Esophagus squamous epithelium (tissue), 5 donors: ENCODE measurements at regions not wholly inside any gene's neighbourhood (a gene's known extent, or its start where the extent isn't known, plus 50 kb on each side); places are given as distances from the start of the nearest gene placed in this dataset.
"Not testable (repeated sequence)": the region's sequence is repeated elsewhere in the genome, so short reads cannot be mapped to it uniquely, and the experiment has no call there.

Experiments used
- DNase-seq: peaks from one replicate; lab custom pipeline; 2025; lab: John Stamatoyannopoulos, UW
- H3K27ac ChIP-seq, 4 donors: fragments of 200-600 bp; sonication (generic); one replicate each; pipeline ENCODE4 v1.5.1; 2016 to 2019; ENCODE audit warnings: mild to moderate bottlenecking in 1 of 4
- H3K27me3 ChIP-seq, 4 donors: fragments of 200-600 bp; sonication (generic); 1 replicate in 3 of 4; 2 replicates in 1 of 4; pipeline versions ENCODE4 v1.5.1 to v1.6.0; 2017 to 2021; ENCODE audit warnings: antibody characterized with exemption in 1 of 4
- H3K36me3 ChIP-seq, 3 donors: fragments of 200-600 bp; sonication (generic); one replicate each; pipeline ENCODE4 v1.5.1; 2016 to 2019
- H3K4me1 ChIP-seq, 3 donors: fragments of 200-600 bp; sonication (generic); one replicate each; pipeline ENCODE4 v1.5.1; 2017 to 2019
- H3K4me3 ChIP-seq, 4 donors: fragments of 200-600 bp; sonication (generic); 1 replicate in 3 of 4; 2 replicates in 1 of 4; pipeline ENCODE4 v1.5.1; 2016 to 2019; ENCODE audit warnings: mild to moderate bottlenecking in 2 of 4, moderate library complexity in 1 of 4
- H3K9me3 ChIP-seq, 3 donors: fragments of 200-600 bp; sonication (generic); one replicate each; pipeline ENCODE4 v1.5.1; 2016 to 2019
- CTCF ChIP-seq, 6 experiments: fragments of 450-650 bp in 4 of 6; fragments of 200-600 bp in 2 of 6; sonication (generic) in 2 of 6; IDR thresholded peaks; one replicate each; pipeline ENCODE4 v1.5.1; 2016 to 2019; ENCODE audit warnings: antibody characterized with exemption in 6 of 6, mild to moderate bottlenecking in 4 of 6, moderate library complexity in 4 of 6
- POLR2A ChIP-seq, 4 donors: fragments of 450-650 bp; IDR thresholded peaks; one replicate each; pipeline ENCODE4 v1.6.1; 2017; ENCODE audit warnings: antibody characterized with exemption in 4 of 4, mild to moderate bottlenecking in 4 of 4, moderate library complexity in 3 of 4
- WGBS, 2 donors: methylation state at CpG; one replicate each; pipeline ENCODE4 v1.1.5; 2018; 5-methylcytosine and 5-hydroxymethylcytosine counted together
- intact Hi-C: fragments of 100-400 bp; cut with DNase I; formaldehyde crosslinking; loops from one replicate; pipeline ENCODE4 v1.15.0; 2022
- donor health status: DM: yes; HTN: yes; CAD: no.

DNA sequence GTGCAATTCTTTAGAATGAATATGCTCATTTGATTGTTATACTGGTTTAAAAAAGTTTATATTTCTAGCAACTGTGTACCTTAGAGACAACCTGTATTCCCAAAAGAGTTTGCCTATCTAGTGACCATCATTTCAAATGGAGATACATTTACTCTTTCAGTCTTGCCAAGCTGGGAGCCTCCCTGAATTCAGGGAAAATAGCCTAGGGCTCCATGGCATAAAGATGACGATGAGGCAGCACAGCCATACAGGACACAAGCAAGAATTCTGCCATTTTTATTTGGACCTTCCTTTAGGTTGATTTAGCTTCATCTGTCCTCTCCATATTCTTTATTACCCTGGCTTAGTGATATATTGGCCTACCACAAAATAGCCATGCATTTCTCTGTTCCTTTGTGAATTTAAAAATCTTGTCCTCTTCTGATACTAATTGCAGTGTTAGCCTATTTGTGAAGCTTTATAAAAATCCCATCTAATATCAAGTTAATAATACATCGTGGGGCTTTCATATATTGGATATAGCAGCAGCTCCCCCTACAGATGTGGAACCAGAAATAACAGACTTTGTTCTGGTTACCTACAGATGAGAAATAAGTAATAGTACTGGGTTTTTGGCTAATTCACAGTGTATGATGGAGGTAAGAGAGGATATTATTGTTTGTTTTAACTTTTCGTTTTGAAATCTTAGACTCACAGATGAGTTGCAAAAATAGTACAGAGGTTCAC lies 1661.9 kb upstream of the PIK3C3 start:
- 22 to 38% methylated on average over 3 of the region's 3 CpGs for WGBS, 2 donors
- Histone ChIP-seq H3K9me3 (no peaks in the 10 kb centered on the region), H3K27me3 (no peaks in the 10 kb centered on the region), H3K36me3 (no peaks in the 10 kb centered on the region), H3K4me1 (no peaks in the 10 kb centered on the region), H3K4me3 (no peak overlapping the region), H3K27ac (no peak overlapping the region)
- TF ChIP-seq POLR2A (IDR thresholded peaks at IDR 0.05) (no peak), CTCF (IDR thresholded peaks at IDR 0.05) (peak in 2 of 6 experiments; percentile 11 to 28)
- intact Hi-C loops = no loop called here
- no peak for DNase-seq

GRCh38 chr18:40283560-40283959 lies 1671.5 kb upstream of the PIK3C3 start:
- WGBS, 2 donors = 93 to 100% methylated on average over 2 of the region's 2 CpGs
- intact Hi-C loops = no loop called here
- TF ChIP-seq POLR2A (IDR thresholded peaks at IDR 0.05) (no peak), CTCF (IDR thresholded peaks at IDR 0.05) (no peak)

GRCh38 chr18:40281356-40281755 lies 1673.7 kb upstream of the PIK3C3 start:
- intact Hi-C loops, H3K36me3 ChIP-seq, H3K9me3 ChIP-seq, H3K27ac ChIP-seq, DNase-seq, H3K4me3 ChIP-seq, H3K27me3 ChIP-seq, H3K4me1 ChIP-seq: not testable (repeated sequence)
- WGBS, 2 donors = 92 to 94% methylated on average over 14 to 17 of the region's 17 CpGs

More at GRCh38 chr18:40283560-40283959, 1671.5 kb upstream of the PIK3C3 start:
- Histone ChIP-seq H3K4me3 (no peak overlapping the region), H3K9me3 (no peaks in the 10 kb centered on the region), H3K36me3 (no peaks in the 10 kb centered on the region), H3K27me3 (no peaks in the 10 kb centered on the region), H3K4me1 (no peaks in the 10 kb centered on the region), H3K27ac (no peak overlapping the region)
- no peak for DNase-seq

GRCh38 chr18:40274618-40275196 lies 1680.3 kb upstream of the PIK3C3 start:
- TF ChIP-seq CTCF (IDR thresholded peaks at IDR 0.05) (no peak), POLR2A (IDR thresholded peaks at IDR 0.05) (no peak)
- Histone ChIP-seq H3K9me3 (no peaks in the 10 kb centered on the region), H3K27me3 (no peaks in the 10 kb centered on the region), H3K4me1 (no peaks in the 10 kb centered on the region), H3K4me3 (no peak overlapping the region), H3K27ac (no peak overlapping the region), H3K36me3 (no peaks in the 10 kb centered on the region)
- intact Hi-C loops = no loop called here
- no peak for DNase-seq

- H3K27me3 ChIP-seq = no peaks in the 10 kb centered on the region
- no peaks in the 10 kb centered on the region for H3K9me3 ChIP-seq
- 30 to 31% methylated on average over 4 of the region's 4 CpGs for WGBS, 2 donors
- no peaks in the 10 kb centered on the region for H3K4me1 ChIP-seq
- TF ChIP-seq POLR2A (IDR thresholded peaks at IDR 0.05) = no peak
- H3K27ac ChIP-seq = no peak overlapping the region
- intact Hi-C loops = no loop called here
- no peak for DNase-seq
- H3K4me3 ChIP-seq = no peak overlapping the region
- no peaks in the 10 kb centered on the region for H3K36me3 ChIP-seq
Measured at GRCh38 chr18:40272630-40273231, 1682.3 kb upstream of the PIK3C3 start.

DNA sequence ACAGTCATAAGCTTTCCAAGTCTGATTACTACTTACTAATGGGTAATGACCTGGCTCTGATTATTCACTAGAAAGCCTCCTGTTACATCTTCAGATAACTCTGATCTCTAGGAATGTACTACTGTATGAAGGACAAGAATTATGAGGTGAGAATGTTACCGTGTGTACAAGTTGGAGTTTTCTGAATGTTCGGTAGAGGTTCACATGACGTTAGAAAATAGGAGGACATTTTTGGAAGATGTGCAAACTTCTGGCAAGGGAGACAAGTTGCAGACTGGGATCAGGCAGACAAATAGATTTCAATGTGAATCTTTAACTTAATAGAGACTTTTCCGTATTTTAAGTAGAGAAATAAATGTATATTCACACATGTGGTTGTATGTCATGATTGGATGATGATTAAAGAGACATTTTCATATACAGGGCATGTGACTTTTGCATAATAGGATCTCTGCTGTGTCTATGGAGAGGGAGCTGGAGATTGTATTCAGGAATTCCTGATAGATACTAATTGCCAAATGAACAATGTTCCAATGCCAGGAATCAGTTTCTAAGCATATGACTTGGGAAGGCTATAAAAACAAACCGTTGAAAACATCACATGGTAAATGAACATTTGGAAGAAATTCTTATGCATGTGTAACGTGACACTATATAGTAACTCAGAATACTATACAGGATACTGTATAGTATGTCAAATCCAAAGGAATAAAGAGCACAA lies 1695.8 kb upstream of the PIK3C3 start:
- TF ChIP-seq POLR2A (IDR thresholded peaks at IDR 0.05) (no peak), CTCF (IDR thresholded peaks at IDR 0.05) (no peak)
- Histone ChIP-seq H3K4me3 (no peak overlapping the region), H3K27me3 (no peaks in the 10 kb centered on the region), H3K27ac (no peak overlapping the region), H3K9me3 (no peaks in the 10 kb centered on the region), H3K36me3 (no peaks in the 10 kb centered on the region), H3K4me1 (no peaks in the 10 kb centered on the region)
- 61 to 69% methylated on average over 6 of the region's 6 CpGs for WGBS, 2 donors
- DNase-seq = no peak
- intact Hi-C loops = no loop called here
